NAMALWA (cell line): ENCODE measurements at regions not wholly inside any gene's neighbourhood (a gene's known extent, or its start where the extent isn't known, plus 50 kb on each side); places are given as distances from the start of the nearest gene placed in this dataset.
A peak's percentile ranks its signal among the peaks of the same experiment; 100 is the strongest.
"Not testable (repeated sequence)": the region's sequence is repeated elsewhere in the genome, so short reads cannot be mapped to it uniquely, and the experiment has no call there.

ENCODE experiments used
- DNase-seq: peaks from one replicate; pipeline ENCODE4 v3.0.0-alpha.2; 2015; ENCODE audit warnings: low spot score

DNA sequence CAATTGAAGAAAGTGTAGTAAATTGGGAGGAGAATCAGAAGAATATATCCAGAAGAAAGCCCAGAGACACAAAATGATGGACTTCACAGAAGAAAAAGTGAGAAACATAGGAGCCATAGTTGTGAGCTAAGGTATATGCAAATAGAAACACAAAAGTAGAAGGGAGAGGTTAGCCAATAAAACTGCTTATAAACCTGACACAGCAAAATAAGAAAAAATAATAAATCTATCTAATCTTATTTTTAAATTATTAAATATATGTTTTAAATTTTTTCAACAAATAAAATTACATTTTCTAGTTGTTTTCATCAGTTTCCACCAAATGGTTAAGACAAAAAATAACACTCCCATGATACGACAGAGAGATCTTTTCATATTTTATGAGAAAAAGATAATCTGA, 903.5 kb downstream of the DNAJB9 start:
- no peak for DNase-seq

DNA sequence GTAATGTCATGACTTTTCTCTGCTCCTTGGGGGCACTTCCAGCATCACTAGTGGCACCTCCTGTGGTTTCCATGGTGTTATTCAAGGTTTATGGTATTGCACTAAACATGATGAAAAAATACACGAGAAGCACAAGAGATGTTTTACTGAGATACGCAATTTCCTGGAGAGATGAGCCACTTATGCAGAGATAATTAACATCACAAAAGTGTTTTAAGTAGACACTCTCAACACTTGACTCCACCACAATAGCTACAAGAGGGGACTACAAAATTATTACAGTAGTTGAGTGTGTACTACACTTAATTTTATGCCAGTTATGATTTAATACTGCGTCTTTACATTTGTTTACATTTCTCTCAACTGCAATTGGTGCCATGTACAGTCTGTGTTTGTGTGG, 906.7 kb downstream of the DNAJB9 start:
- DNase-seq: no peak

- peak; percentile 59 for DNase-seq
Measured at GRCh38 chr7:109479388-109479787, 909.7 kb downstream of the DNAJB9 start.

DNA sequence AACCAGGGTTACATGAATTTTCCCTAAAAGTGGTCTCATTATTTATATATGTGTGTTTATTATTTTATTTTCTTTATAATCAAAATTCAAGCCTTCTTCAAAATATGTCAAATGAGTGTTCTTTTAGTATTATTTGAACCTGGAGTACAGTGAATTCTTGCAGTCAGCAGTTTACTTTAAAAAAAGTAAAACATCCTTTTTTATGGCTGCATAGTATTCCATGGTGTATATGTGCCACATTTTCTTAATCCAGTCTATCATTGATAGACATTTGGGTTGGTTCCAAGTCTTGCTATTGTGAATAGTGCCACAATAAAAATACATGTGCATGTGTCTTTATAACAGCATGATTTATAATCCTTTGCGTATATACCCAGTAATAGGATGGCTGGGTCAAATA, 920.9 kb downstream of the DNAJB9 start:
- not testable (repeated sequence) for DNase-seq

- no peak for DNase-seq
Measured at GRCh38 chr7:109497053-109497452, 927.4 kb downstream of the DNAJB9 start.

GRCh38 chr7:109498131-109498530, 928.5 kb downstream of the DNAJB9 start:
- no peak for DNase-seq

DNA sequence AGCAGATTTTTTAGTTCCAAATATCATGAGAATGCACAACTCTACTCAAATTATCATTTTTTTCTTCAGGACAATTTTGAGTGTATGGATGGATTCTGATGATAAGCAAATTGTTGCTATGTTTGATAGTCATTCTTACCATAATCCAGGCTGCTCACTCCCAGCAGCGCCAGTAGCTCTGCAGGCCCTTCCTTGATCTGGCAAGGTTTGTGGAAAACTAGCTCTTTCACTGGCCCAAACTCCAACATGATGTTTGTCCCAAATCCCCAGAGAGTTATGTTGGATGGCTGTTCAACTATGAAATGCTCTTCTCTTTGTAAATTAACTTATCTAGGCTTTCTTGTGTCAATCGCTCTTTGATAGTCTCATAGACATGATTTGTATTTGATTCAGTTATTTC, 933.7 kb downstream of the DNAJB9 start:
- no peak for DNase-seq

GRCh38 chr7:109522585-109522984, 952.9 kb downstream of the DNAJB9 start:
- no peak for DNase-seq

- no peak for DNase-seq
Measured at GRCh38 chr7:109527833-109528232, 958.2 kb downstream of the DNAJB9 start.

GRCh38 chr7:109529712-109530111, 960.0 kb downstream of the DNAJB9 start:
- DNase-seq: no peak

DNA sequence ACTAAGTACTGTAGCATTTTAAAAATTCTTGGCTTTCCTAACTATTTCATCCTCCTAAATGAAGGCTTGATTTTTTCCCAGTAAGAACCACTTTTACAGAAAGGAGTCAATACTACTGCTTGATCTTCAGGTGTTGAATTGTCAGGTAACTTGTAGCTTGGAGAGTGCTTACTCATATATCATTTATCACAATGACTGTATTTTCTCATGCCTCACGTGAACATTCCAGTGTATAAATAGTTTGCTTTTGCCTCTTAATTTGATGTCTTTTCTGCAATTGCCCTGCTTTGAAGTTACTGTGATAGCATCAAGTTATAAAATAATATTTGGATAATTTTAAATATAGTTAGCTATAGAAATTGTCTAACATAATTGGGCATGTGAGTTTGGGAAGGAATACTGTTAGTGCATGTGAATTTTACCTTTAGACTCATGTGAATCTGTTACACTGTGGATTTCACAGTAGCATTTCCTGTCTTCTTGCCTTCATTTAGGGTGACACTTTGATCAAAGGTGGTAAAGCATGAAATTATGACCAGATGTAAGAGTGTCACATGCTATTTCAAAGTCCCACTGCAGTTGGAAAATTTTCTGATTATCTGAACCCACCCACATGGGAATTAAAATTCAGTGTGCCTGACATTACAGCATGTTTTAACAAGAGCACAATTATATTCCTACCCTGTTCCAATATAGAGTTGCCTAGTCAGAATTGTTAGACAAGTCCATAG, 962.8 kb downstream of the DNAJB9 start:
- DNase-seq: peak; percentile 87

- DNase-seq: no peak
Measured at GRCh38 chr7:109545686-109546085, 976.0 kb downstream of the DNAJB9 start.

- DNase-seq: no peak
Measured at GRCh38 chr7:109549471-109550193, 980.0 kb downstream of the DNAJB9 start.

DNA sequence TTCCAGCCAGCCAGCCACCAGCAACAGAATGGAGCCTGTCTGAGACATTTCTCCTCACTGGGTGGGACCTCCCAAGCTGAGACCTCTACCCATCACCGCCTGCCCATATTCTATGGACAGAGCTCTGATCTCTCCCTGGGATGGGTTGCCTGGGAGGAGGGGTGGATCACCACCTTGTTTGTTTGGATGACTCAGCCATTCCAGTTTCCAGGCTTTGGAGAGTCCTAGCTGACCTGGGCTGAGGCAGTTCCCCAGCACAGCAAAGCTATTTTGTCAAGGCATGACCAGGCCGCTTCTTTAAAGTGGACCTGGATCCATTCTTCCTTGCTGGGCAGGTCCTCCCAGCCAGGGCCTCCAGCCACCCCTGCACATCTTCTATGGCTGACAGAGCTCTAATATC, 982.3 kb downstream of the DNAJB9 start:
- no peak for DNase-seq

DNA sequence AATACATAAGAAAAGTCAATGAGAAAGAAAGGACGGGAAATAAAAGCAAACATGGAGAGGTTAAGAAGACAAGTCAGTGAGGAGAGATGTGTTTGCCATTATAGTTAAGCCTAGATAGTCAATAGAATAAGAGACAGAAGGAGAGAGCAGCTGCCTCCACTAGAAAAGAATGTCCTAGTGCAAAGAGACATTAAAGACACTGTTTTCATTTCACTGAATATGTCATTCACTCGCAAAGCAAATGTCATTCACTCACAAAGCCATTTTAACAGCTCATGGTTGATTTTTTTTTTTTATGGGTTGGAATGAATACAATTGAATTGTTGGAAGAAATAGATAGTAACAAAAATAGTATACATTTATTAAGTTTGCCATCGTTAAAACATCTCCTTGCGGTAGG, 1007.6 kb downstream of the DNAJB9 start:
- no peak for DNase-seq

DNA sequence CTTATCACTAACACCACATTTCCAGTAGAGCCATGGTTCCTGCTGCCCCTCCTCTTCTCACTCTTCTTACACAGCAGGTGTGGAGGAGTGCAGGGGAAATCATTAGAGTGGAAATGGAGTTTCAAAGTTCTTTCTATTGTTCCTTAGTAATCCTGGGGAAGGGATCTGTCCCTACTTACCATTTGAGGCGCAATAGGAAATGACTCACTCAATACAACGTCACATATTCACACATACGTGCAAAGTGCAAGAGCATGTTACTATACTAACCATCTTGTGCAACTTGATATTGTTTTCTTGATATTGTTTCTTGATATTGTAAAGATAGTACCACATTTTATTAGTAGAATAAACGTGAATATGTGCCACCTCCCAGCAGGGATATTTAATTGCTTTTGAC, 1010.2 kb downstream of the DNAJB9 start:
- DNase-seq: no peak

- DNase-seq: no peak
Measured at GRCh38 chr7:109582211-109582610, 1012.5 kb downstream of the DNAJB9 start.

DNA sequence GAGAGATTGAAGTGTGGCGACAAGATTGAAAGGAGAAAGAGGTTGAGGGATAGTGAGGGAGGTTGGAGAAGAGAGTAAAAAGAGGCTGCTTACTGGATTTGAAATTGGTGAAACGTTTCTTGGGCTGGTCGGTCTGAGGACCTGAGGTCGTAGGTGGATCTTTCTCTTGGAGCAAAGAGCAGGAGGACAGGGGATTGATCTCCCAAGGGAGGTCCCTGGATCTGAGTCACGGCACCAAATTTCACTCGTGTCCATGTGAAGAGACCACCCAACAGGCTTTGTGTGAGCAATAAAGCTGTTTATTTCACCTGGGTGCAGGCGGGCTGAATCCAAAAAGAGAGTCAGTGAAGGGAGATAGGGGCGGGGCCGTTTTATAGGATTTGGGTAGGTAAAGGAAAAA, 1027.3 kb downstream of the DNAJB9 start:
- not testable (repeated sequence) for DNase-seq

DNA sequence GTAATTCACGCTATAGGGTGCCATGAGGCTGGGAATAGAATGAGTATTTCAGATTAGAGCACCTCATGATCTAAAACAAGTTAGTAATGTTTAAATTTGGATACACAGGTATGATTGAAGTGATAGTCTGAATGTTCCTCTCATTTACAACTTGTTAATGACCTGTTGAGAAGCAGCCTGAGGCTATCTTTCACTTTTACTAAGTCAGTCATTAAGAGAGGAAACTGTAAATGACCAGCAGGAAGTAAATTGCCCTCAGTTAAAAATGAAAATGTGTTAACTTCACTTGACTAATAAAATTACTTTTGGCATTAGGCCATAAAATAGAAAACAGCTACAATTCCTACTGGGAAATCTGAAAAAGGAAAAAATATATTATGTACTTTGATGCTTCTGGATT, 1042.0 kb downstream of the DNAJB9 start:
- no peak for DNase-seq

GRCh38 chr7:109616551-109617069, 1046.9 kb downstream of the DNAJB9 start:
- no peak for DNase-seq

DNA sequence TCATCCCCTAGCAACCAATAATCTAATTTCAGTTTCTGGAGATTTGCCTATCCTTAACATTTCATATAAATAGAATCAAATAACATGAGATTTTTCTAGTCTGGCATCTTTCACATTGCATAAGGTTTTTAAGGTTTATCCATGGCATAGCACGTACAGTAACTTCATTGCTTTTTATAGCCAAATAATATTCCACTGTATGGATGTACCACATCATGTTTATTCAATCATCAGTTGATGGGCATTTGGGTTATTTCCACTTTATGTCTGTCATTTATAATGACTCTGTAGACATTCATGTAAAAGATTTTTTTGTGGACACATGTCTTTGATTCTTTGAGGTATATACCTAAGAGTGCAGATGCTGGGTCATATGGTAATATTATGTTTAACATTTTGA, 1052.6 kb downstream of the DNAJB9 start:
- no peak for DNase-seq

- DNase-seq: not testable (repeated sequence)
Measured at GRCh38 chr7:109632890-109633289, 1063.2 kb downstream of the DNAJB9 start.

- no peak for DNase-seq
Measured at GRCh38 chr7:109635374-109635773, 1065.7 kb downstream of the DNAJB9 start.
